HepG2 (cell line): ENCODE measurements at regions not wholly inside any gene's neighbourhood (a gene's known extent, or its start where the extent isn't known, plus 50 kb on each side); places are given as distances from the start of the nearest gene placed in this dataset.

Experiments
- CTCF ChIP-seq: sonication (generic); formaldehyde crosslinking; IDR thresholded peaks from 2 replicates; pipeline ENCODE4 v1.5.0; 2020; ENCODE audit warnings: mild to moderate bottlenecking, missing genetic modification reagents, moderate library complexity
- FOXK1 ChIP-seq: sonication (generic); formaldehyde crosslinking; IDR thresholded peaks from 2 replicates; pipeline ENCODE4 v1.4.0; 2020; ENCODE audit warnings: low read depth, missing genetic modification reagents, borderline replicate concordance
- GABPA ChIP-seq, 2 experiments: IDR thresholded peaks; 2 replicates each; pipeline ENCODE4 v1.6.1; 2011 to 2016; ENCODE audit warnings: low read depth in 2 of 2, low read length in 1 of 2, missing biosample characterization in 1 of 2, missing genetic modification characterization in 1 of 2
- HINFP ChIP-seq: sonication (generic); formaldehyde crosslinking; IDR thresholded peaks from 2 replicates; pipeline ENCODE4 v1.4.0; 2020; ENCODE audit warnings: low read depth, mild to moderate bottlenecking, missing genetic modification reagents
- JUNB ChIP-seq: sonication (generic); formaldehyde crosslinking; IDR thresholded peaks from 2 replicates; pipeline ENCODE4 v1.8.0; 2022; ENCODE audit warnings: missing genetic modification reagents, mild to moderate bottlenecking, borderline replicate concordance
- MIER3 ChIP-seq: IDR thresholded peaks from 2 replicates; pipeline ENCODE4 v1.6.1; 2016; ENCODE audit warnings: missing compliant biosample characterization, borderline replicate concordance

GRCh38 chr7:68291710-68292109 lies 1295.1 kb downstream of the TYW1 start:
- TF ChIP-seq JUNB, result no peak
- no peak for TF ChIP-seq FOXK1
- TF ChIP-seq GABPA (IDR thresholded peaks at IDR 0.05; ENCODE audit: low read depth, low read length), result no peak
- no peak for TF ChIP-seq GABPA (CRISPR knock-in tag; IDR thresholded peaks at IDR 0.05; ENCODE audit: low read depth)
- no peak for TF ChIP-seq CTCF (CRISPR knock-in tag)
- no peak for TF ChIP-seq HINFP (CRISPR knock-in tag)
- TF ChIP-seq MIER3 (CRISPR knock-in tag), result no peak
